NCI-H128 (cell line): ENCODE measurements at regions not wholly inside any gene's neighbourhood (a gene's known extent, or its start where the extent isn't known, plus 50 kb on each side); places are given as distances from the start of the nearest gene placed in this dataset.

Experiments
- DNase-seq: peaks from one replicate; lab custom pipeline; 2025; ENCODE audit not compliant: unreplicated experiment; lab: John Stamatoyannopoulos, UW

- DNase-seq, result no peak
Measured at GRCh38 chr5:4215143-4215542, 619.5 kb downstream of the IRX1 start.

GRCh38 chr5:4216142-4216541 is 620.5 kb downstream of the IRX1 start:
- DNase-seq, result no peak

- DNase-seq, result no peak
Measured at GRCh38 chr5:4220016-4220415, 624.4 kb downstream of the IRX1 start.

- DNase-seq, result no peak
Measured at GRCh38 chr5:4221048-4221447, 625.4 kb downstream of the IRX1 start.

GRCh38 chr5:4222147-4222546 is 626.5 kb downstream of the IRX1 start:
- DNase-seq, result no peak

- DNase-seq, result no peak
Measured at GRCh38 chr5:4222821-4223220, 627.2 kb downstream of the IRX1 start.

- DNase-seq, result no peak
Measured at GRCh38 chr5:4225741-4226140, 630.1 kb downstream of the IRX1 start.

GRCh38 chr5:4226565-4226964 is 630.9 kb downstream of the IRX1 start:
- DNase-seq, result no peak

GRCh38 chr5:4228708-4229107 is 633.1 kb downstream of the IRX1 start:
- no peak for DNase-seq

GRCh38 chr5:4229414-4230292 is 634.0 kb downstream of the IRX1 start:
- DNase-seq, result no peak

GRCh38 chr5:4230471-4230785 is 634.8 kb downstream of the IRX1 start:
- no peak for DNase-seq

- DNase-seq, result no peak
Measured at GRCh38 chr5:4230786-4231641, 635.4 kb downstream of the IRX1 start.

GRCh38 chr5:4232084-4232483 is 636.5 kb downstream of the IRX1 start:
- DNase-seq, result no peak

- no peak for DNase-seq
Measured at GRCh38 chr5:4233671-4234070, 638.0 kb downstream of the IRX1 start.

- no peak for DNase-seq
Measured at GRCh38 chr5:4243479-4244264, 648.0 kb downstream of the IRX1 start.

- no peak for DNase-seq
Measured at GRCh38 chr5:4244306-4244705, 648.7 kb downstream of the IRX1 start.

GRCh38 chr5:4245076-4245475 is 649.4 kb downstream of the IRX1 start:
- DNase-seq, result no peak

GRCh38 chr5:4245511-4245910 is 649.9 kb downstream of the IRX1 start:
- no peak for DNase-seq

GRCh38 chr5:4246447-4246846 is 650.8 kb downstream of the IRX1 start:
- no peak for DNase-seq

- no peak for DNase-seq
Measured at GRCh38 chr5:4250254-4250653, 654.6 kb downstream of the IRX1 start.

GRCh38 chr5:4252385-4252784 is 656.8 kb downstream of the IRX1 start:
- no peak for DNase-seq
